Left ventricle myocardium inferior (tissue), 1 donor: ENCODE measurements at regions not wholly inside any gene's neighbourhood (a gene's known extent, or its start where the extent isn't known, plus 50 kb on each side); places are given as distances from the start of the nearest gene placed in this dataset.

Experiments used
- DNase-seq: peaks from one replicate; pipeline ENCODE4 v3.0.0-alpha.2; 2020
- H3K27ac ChIP-seq: fragments of 200-600 bp; replicated peaks from 2 replicates; pipeline ENCODE4 v1.8.0; 2021
- H3K27me3 ChIP-seq: fragments of 200-600 bp; 2 replicates; pipeline ENCODE4 v1.8.0; 2021; ENCODE audit warnings: low read depth
- H3K36me3 ChIP-seq: fragments of 200-600 bp; 2 replicates; pipeline ENCODE4 v1.8.0; 2021
- H3K4me1 ChIP-seq: fragments of 200-600 bp; 2 replicates; pipeline ENCODE4 v1.8.0; 2021
- H3K4me3 ChIP-seq: fragments of 200-600 bp; 2 replicates; pipeline ENCODE4 v1.8.0; 2021; ENCODE audit warnings: mild to moderate bottlenecking, moderate library complexity
- H3K9me3 ChIP-seq: fragments of 200-600 bp; replicated peaks from 2 replicates; pipeline ENCODE4 v1.8.0; 2021
- intact Hi-C: fragments of 100-400 bp; cut with micrococcal nuclease; formaldehyde crosslinking; loops from one replicate; pipeline ENCODE4 v1.11.0; 2022
- TF ChIP-seq, protein P1 (sequence below): fragments of 200-600 bp; IDR thresholded peaks from 2 replicates; pipeline ENCODE4 v1.8.0; 2021; ENCODE audit warnings: antibody characterized with exemption, mild to moderate bottlenecking, borderline replicate concordance
- donor health status: DM: no; HTN: yes; CAD: no; lungs with severe emphysema.

DNA sequence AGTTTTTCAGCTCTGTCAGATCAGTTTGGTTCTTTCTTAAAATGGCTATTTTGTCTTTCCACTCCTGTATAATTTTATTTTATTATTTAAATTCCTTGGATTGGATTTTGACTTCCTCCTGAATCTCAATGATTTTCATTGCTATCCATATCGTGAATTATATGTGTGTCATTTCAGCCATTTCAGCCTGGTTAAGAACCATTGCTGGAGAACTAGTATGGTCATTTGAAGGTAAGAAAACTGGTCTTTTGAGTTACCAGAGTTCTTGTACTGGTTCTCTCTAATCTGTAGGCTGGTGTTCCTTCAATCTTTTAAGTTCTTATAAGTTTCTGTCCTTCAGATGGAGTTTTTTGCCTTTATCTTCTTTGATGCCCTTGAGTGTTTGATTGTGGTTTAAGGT, 815.5 kb downstream of the KLHL13 start:
- no peak for DNase-seq
- Histone ChIP-seq H3K27me3 (no peaks in the 10 kb centered on the region), H3K36me3 (no peaks in the 10 kb centered on the region), H3K4me3 (no peak overlapping the region), H3K4me1 (no peaks in the 10 kb centered on the region), H3K27ac (no peak overlapping the region), H3K9me3 (no peaks in the 10 kb centered on the region)
- intact Hi-C loops, result no loop called here
- TF ChIP-seq, protein P1, sequence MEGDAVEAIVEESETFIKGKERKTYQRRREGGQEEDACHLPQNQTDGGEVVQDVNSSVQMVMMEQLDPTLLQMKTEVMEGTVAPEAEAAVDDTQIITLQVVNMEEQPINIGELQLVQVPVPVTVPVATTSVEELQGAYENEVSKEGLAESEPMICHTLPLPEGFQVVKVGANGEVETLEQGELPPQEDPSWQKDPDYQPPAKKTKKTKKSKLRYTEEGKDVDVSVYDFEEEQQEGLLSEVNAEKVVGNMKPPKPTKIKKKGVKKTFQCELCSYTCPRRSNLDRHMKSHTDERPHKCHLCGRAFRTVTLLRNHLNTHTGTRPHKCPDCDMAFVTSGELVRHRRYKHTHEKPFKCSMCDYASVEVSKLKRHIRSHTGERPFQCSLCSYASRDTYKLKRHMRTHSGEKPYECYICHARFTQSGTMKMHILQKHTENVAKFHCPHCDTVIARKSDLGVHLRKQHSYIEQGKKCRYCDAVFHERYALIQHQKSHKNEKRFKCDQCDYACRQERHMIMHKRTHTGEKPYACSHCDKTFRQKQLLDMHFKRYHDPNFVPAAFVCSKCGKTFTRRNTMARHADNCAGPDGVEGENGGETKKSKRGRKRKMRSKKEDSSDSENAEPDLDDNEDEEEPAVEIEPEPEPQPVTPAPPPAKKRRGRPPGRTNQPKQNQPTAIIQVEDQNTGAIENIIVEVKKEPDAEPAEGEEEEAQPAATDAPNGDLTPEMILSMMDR, result no peak

DNA sequence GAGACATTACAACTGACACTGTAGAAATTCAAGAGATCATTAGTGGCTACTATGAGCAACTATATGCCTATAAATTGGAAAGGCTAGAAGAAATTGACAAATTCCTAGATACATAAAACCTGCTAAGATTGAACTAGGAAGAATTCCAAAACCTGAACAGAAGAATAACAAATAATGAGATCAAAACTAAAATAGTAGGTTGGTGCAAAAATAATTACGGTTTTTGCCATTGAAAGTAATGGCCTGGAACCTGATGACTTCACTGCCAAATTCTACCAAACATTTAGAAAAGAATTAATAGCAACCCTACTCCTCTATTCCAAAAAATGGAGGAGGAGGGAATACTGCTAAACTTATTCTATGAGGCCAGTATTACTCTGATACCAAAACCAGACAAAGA, 824.9 kb downstream of the KLHL13 start:
- H3K4me1 ChIP-seq, result no peaks in the 10 kb centered on the region
- no peak overlapping the region for H3K4me3 ChIP-seq
- DNase-seq, result no peak
- no peaks in the 10 kb centered on the region for H3K27me3 ChIP-seq
- H3K9me3 ChIP-seq, result peaks cover 5% of the 10 kb centered on the region
- intact Hi-C loops, result no loop called here
- H3K36me3 ChIP-seq, result no peaks in the 10 kb centered on the region
- no peak overlapping the region for H3K27ac ChIP-seq
- TF ChIP-seq, protein P1, result no peak

DNA sequence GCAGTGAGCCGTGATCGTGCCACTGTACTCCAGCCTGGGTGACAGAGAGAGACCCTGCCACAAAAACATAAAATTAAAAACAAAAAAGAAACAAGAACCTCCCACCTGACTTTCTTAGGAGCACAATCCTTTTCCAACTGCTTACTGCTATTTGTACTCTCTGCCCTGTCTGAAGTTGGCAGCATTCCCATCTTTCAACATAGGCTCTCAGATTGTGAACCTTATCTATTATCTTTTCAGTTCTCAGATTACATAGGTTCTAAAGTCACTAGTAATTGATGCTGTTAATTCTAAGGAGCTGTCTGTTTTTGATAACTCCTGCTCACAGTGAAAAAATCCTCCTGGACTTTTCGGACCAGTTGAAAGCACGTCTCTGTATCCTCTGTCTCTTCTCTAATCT, 812.2 kb upstream of the CT83 start:
- H3K27ac ChIP-seq, result no peak overlapping the region
- DNase-seq, result no peak
- H3K4me3 ChIP-seq, result no peak overlapping the region
- H3K36me3 ChIP-seq, result no peaks in the 10 kb centered on the region
- TF ChIP-seq, protein P1, result no peak
- H3K4me1 ChIP-seq, result no peaks in the 10 kb centered on the region
- no peaks in the 10 kb centered on the region for H3K9me3 ChIP-seq
- intact Hi-C loops, result no loop called here
- H3K27me3 ChIP-seq, result no peaks in the 10 kb centered on the region
